Omental fat pad (tissue), 3 donors: ENCODE measurements at regions not wholly inside any gene's neighbourhood (a gene's known extent, or its start where the extent isn't known, plus 50 kb on each side); places are given as distances from the start of the nearest gene placed in this dataset.

Experiments
- ATAC-seq: fragments of 150-250 bp; one replicate; pipeline ENCODE4 v1.9.1; 2016; ENCODE audit warnings: mild to moderate bottlenecking, moderate library complexity; ENCODE audit not compliant: low FRiP score
- DNase-seq: peaks from one replicate; pipeline ENCODE4 v3.0.0-alpha.2; 2019; ENCODE audit warnings: low spot score
- TF ChIP-seq, protein P1 (sequence below), 3 donors: fragments of 450-650 bp; IDR thresholded peaks; one replicate each; pipeline ENCODE4 v1.5.1; 2016 to 2017; ENCODE audit warnings: antibody characterized with exemption in 3 of 3, mild to moderate bottlenecking in 3 of 3, moderate library complexity in 2 of 3

DNA sequence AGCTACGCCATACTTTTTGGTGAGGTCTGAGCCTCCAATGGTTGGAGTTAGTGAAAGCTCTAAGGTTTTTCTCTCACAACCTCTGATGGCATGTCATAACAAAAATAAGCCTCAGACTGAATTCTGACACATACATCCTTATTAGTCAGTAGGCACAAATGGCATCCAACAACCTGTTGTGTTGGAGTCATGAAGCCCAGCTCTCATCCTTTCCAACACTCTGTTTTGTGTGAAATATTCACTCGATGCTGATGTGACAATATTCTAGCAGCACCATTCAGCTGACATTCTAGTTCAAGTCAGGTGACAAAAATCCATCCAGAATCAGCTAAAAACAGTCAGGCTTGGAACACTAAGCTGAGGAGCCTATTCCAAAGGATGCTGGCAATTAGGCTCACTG is 603.2 kb upstream of the ID2 start:
- TF ChIP-seq, protein P1, sequence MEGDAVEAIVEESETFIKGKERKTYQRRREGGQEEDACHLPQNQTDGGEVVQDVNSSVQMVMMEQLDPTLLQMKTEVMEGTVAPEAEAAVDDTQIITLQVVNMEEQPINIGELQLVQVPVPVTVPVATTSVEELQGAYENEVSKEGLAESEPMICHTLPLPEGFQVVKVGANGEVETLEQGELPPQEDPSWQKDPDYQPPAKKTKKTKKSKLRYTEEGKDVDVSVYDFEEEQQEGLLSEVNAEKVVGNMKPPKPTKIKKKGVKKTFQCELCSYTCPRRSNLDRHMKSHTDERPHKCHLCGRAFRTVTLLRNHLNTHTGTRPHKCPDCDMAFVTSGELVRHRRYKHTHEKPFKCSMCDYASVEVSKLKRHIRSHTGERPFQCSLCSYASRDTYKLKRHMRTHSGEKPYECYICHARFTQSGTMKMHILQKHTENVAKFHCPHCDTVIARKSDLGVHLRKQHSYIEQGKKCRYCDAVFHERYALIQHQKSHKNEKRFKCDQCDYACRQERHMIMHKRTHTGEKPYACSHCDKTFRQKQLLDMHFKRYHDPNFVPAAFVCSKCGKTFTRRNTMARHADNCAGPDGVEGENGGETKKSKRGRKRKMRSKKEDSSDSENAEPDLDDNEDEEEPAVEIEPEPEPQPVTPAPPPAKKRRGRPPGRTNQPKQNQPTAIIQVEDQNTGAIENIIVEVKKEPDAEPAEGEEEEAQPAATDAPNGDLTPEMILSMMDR (IDR thresholded peaks at IDR 0.05), result no peak
- no peak for DNase-seq
- no peak for ATAC-seq

- TF ChIP-seq, protein P1 (IDR thresholded peaks at IDR 0.05), result no peak
- no peak for ATAC-seq
- DNase-seq, result no peak
Measured at GRCh38 chr2:8080063-8080462, 601.8 kb upstream of the ID2 start.

DNA sequence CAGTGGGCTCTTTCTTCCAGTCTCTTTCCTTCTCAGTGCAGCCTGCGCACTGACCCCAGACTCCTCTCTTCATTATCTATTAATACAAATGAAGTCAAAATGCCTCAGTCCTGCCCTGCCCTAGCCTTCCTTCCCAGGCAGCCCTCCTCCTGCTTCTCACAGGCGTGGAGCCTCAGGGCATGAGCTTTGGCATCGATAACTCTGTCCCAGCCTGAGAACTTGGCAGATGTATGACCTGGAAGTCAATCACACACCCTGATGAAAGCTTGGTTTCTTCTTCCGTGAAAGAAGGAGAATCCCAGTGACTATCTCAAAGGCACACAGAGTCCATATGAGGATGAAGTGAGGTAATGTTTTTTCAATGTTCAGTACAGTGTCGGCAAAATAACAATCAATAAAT is 600.7 kb upstream of the ID2 start:
- DNase-seq, result no peak

GRCh38 chr2:8082840-8083239 is 599.0 kb upstream of the ID2 start:
- TF ChIP-seq, protein P1 (IDR thresholded peaks at IDR 0.05), result no peak
- ATAC-seq, result no peak

More for the DNA sequence above, 600.7 kb upstream of the ID2 start:
- ATAC-seq, result no peak
- TF ChIP-seq, protein P1 (IDR thresholded peaks at IDR 0.05), result no peak

GRCh38 chr2:8086357-8086756 is 595.5 kb upstream of the ID2 start:
- TF ChIP-seq, protein P1 (IDR thresholded peaks at IDR 0.05), result no peak
- no peak for ATAC-seq
- DNase-seq, result no peak

More at GRCh38 chr2:8082840-8083239, 599.0 kb upstream of the ID2 start:
- no peak for DNase-seq

DNA sequence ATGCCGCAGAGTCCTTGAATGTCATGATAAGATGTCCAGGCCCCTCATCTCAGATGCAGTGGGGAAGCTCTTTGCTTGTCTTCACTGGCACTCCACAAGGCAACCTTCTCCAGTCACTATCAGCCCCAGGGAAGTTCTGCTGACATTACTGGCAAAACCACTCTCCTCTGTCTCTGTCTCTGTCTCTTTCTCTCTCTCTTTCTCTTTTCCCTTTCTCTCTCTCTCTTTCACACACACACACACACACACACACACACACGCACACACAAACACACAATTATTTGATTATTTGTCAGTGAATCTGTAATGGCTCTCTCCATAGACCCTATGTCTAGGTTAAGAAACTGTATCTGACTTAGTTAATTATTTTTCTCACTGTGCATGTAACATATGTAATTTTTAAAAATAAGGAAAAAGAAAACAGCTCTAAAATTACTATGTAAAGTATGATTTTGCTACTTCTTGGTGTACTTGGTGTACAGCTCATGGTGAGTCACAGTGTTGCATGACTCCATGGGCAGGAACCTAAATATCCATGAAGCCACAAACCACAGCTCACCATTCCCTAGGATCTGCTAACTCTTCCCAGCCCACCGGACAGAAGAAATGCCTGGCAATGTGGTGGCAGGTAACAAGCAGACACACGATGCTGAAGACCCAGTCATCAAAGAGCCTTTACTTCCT is 594.9 kb upstream of the ID2 start:
- no peak for DNase-seq
- TF ChIP-seq, protein P1 (IDR thresholded peaks at IDR 0.05), result no peak
- ATAC-seq, result peak; percentile 18

DNA sequence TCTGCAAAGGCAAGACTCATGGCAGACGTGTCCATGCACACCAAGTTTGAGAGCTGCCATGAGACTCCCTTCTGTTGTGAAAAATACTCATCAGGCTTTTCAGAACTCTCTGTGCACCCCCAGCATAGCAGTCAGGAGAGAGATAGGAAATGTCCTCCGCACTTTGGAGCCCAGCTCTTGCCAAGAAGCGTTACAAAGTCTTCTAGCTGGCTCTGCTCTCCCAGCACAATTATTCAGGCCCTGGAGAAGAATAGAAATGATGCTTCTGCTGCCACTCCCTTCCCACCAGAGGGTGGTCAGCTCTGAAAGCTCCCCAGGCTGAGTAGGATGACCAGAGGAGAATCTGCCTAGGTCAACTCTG is 594.4 kb upstream of the ID2 start:
- ATAC-seq (no peak), DNase-seq (no peak)
- TF ChIP-seq, protein P1 (IDR thresholded peaks at IDR 0.05), result no peak
